Panc1 (cell line): ENCODE measurements at regions not wholly inside any gene's neighbourhood (a gene's known extent, or its start where the extent isn't known, plus 50 kb on each side); places are given as distances from the start of the nearest gene placed in this dataset.

Experiments
- TCF7L2 ChIP-seq: IDR thresholded peaks from 2 replicates; pipeline ENCODE4 v1.6.1; 2011; ENCODE audit warnings: mild to moderate bottlenecking, low read depth, low read length, inconsistent platforms
- TF ChIP-seq, protein P1 (sequence below): fragments of 450-650 bp; IDR thresholded peaks from 2 replicates; pipeline ENCODE4 v1.5.1; 2017; ENCODE audit warnings: mild to moderate bottlenecking

DNA sequence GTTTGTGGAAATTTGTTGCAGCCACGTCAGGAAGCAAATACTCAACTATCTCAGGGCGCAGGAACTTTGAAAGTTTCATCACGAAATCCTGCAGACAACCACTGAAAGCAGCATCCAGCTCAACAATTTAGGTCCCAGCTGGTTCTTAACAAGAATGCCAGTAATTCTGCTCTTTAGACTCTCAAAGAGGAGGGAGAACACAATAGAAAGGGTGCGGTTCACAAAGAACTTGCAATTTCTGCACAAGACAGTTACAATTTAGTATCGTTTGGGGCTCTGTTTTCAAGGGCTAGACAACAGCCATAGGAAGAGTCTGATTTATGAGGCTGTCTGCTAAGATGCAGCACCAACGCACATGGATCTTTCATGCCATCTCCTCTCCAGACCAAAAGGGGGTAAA is 223.1 kb downstream of the FGFR2 start:
- no peak for TF ChIP-seq TCF7L2
- TF ChIP-seq, protein P1, sequence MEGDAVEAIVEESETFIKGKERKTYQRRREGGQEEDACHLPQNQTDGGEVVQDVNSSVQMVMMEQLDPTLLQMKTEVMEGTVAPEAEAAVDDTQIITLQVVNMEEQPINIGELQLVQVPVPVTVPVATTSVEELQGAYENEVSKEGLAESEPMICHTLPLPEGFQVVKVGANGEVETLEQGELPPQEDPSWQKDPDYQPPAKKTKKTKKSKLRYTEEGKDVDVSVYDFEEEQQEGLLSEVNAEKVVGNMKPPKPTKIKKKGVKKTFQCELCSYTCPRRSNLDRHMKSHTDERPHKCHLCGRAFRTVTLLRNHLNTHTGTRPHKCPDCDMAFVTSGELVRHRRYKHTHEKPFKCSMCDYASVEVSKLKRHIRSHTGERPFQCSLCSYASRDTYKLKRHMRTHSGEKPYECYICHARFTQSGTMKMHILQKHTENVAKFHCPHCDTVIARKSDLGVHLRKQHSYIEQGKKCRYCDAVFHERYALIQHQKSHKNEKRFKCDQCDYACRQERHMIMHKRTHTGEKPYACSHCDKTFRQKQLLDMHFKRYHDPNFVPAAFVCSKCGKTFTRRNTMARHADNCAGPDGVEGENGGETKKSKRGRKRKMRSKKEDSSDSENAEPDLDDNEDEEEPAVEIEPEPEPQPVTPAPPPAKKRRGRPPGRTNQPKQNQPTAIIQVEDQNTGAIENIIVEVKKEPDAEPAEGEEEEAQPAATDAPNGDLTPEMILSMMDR, result no peak
